K562 (cell line): ENCODE measurements at regions not wholly inside any gene's neighbourhood (a gene's known extent, or its start where the extent isn't known, plus 50 kb on each side); places are given as distances from the start of the nearest gene placed in this dataset.

Experiments used
- CBX3 ChIP-seq, 2 experiments: IDR thresholded peaks; 1 replicate in 1 of 2; 2 replicates in 1 of 2; pipeline ENCODE4 v1.6.1; 2012; ENCODE audit warnings: inconsistent platforms in 2 of 2, low read length in 2 of 2, borderline replicate concordance in 1 of 2, control low read depth in 1 of 2
- ZNF407 ChIP-seq: fragments of 450-650 bp; IDR thresholded peaks from 2 replicates; pipeline ENCODE4 v1.6.1; 2016; ENCODE audit warnings: low read depth

- TF ChIP-seq ZNF407 (no peak), CBX3 (IDR thresholded peaks at IDR 0.05; ENCODE audit: borderline replicate concordance in 1 of 2, low read length in 2 of 2) (no peak)
These were observed 599.6 kb upstream of the ADAMTS16 start (continued) for GRCh38 chr5:4540375-4541173.
